HEK293T (cell line): ENCODE measurements at regions not wholly inside any gene's neighbourhood (a gene's known extent, or its start where the extent isn't known, plus 50 kb on each side); places are given as distances from the start of the nearest gene placed in this dataset.

Experiments
- CTCF ChIA-PET: fragments of 350-600 bp; formaldehyde crosslinking; extraction: SDS; loops from one replicate; lab custom pipeline; 2021; ENCODE audit warnings: antibody characterized with exemption, inconsistent platforms; lab: Yijun Ruan, JAX
- POLR2A ChIA-PET: fragments of 350-600 bp; formaldehyde crosslinking; extraction: SDS; loops from one replicate; lab custom pipeline; 2020; ENCODE audit warnings: antibody characterized with exemption, inconsistent platforms; lab: Yijun Ruan, JAX
- DNase-seq: peaks from one replicate; pipeline ENCODE4 v3.0.0; 2012; ENCODE audit warnings: mixed read lengths; ENCODE audit errors: extremely low spot score
- ARNT ChIP-seq: fragments of 450-650 bp; IDR thresholded peaks from 2 replicates; pipeline ENCODE4 v1.6.1; 2017; ENCODE audit warnings: mild to moderate bottlenecking
- BHLHE40 ChIP-seq: fragments of 450-650 bp; IDR thresholded peaks from 2 replicates; pipeline ENCODE4 v1.6.1; 2016; ENCODE audit warnings: mild to moderate bottlenecking, moderate library complexity, borderline replicate concordance
- CTBP1 ChIP-seq: fragments of 450-650 bp; IDR thresholded peaks from 2 replicates; pipeline ENCODE4 v1.6.1; 2016; ENCODE audit warnings: borderline replicate concordance
- ELF4 ChIP-seq: fragments of 450-650 bp; IDR thresholded peaks from 2 replicates; pipeline ENCODE4 v1.6.1; 2017; ENCODE audit warnings: antibody characterized with exemption
- FOXA1 ChIP-seq: fragments of 450-650 bp; IDR thresholded peaks from 2 replicates; pipeline ENCODE4 v1.6.1; 2016; ENCODE audit warnings: mild to moderate bottlenecking
- FOXK2 ChIP-seq: fragments of 450-650 bp; IDR thresholded peaks from 2 replicates; pipeline ENCODE4 v1.6.1; 2016; ENCODE audit warnings: mild to moderate bottlenecking
- FOXM1 ChIP-seq: fragments of 450-650 bp; IDR thresholded peaks from 2 replicates; pipeline ENCODE4 v1.6.1; 2017; ENCODE audit warnings: mild to moderate bottlenecking, borderline replicate concordance
- HDGF ChIP-seq: fragments of 450-650 bp; IDR thresholded peaks from 2 replicates; pipeline ENCODE4 v1.6.1; 2017; ENCODE audit warnings: antibody characterized with exemption, borderline replicate concordance
- L3MBTL2 ChIP-seq: fragments of 450-650 bp; conservative IDR thresholded peaks from 2 replicates; pipeline ENCODE4 v1.6.1; 2016; ENCODE audit warnings: mild to moderate bottlenecking
- LEF1 ChIP-seq: fragments of 450-650 bp; IDR thresholded peaks from 2 replicates; pipeline ENCODE4 v1.6.1; 2017; ENCODE audit warnings: mild to moderate bottlenecking, borderline replicate concordance
- NFRKB ChIP-seq: fragments of 450-650 bp; IDR thresholded peaks from 2 replicates; pipeline ENCODE4 v1.6.1; 2016; ENCODE audit warnings: mild to moderate bottlenecking, moderate library complexity
- SP1 ChIP-seq: fragments of 450-650 bp; IDR thresholded peaks from 2 replicates; pipeline ENCODE4 v1.6.1; 2017
- SUZ12 ChIP-seq: fragments of 450-650 bp; IDR thresholded peaks from 2 replicates; pipeline ENCODE4 v1.6.1; 2016; ENCODE audit warnings: mild to moderate bottlenecking
- TARDBP ChIP-seq: fragments of 450-650 bp; IDR thresholded peaks from 2 replicates; pipeline ENCODE4 v1.6.1; 2016
- ZNF384 ChIP-seq: fragments of 450-650 bp; IDR thresholded peaks from 2 replicates; pipeline ENCODE4 v1.6.1; 2016
- TF ChIP-seq, protein P1 (sequence below): fragments of 450-650 bp; IDR thresholded peaks from 2 replicates; pipeline ENCODE4 v1.6.1; 2016

DNA sequence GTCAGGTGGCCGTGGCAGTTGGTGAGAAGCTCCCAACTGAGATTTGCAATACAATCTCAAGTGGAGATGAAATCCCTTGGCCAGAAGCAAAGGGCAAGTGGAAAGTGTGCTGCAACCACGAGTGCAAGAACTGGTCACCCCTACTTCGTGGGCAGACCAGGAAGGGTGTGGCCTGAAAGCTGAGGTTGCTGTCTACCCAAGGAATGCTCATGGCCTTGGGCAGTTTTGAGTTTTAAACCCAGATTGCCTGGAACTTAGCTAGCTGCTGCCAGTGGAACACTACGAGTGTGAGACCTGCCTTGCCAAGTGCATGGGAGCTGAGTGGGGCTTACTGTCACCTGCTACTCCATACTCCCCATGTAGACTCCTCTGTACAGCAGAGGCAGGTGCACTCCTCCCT is 113.3 kb upstream of the FAT3 start:
- TF ChIP-seq SUZ12 (no peak), ZNF384 (no peak), HDGF (no peak), CTBP1 (no peak), L3MBTL2 (no peak), LEF1 (no peak), FOXK2 (no peak), ELF4 (no peak), FOXA1 (no peak)
- TF ChIP-seq, protein P1, sequence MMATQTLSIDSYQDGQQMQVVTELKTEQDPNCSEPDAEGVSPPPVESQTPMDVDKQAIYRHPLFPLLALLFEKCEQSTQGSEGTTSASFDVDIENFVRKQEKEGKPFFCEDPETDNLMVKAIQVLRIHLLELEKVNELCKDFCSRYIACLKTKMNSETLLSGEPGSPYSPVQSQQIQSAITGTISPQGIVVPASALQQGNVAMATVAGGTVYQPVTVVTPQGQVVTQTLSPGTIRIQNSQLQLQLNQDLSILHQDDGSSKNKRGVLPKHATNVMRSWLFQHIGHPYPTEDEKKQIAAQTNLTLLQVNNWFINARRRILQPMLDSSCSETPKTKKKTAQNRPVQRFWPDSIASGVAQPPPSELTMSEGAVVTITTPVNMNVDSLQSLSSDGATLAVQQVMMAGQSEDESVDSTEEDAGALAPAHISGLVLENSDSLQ, result no peak
- CTCF ChIA-PET, result no interaction called here

DNA sequence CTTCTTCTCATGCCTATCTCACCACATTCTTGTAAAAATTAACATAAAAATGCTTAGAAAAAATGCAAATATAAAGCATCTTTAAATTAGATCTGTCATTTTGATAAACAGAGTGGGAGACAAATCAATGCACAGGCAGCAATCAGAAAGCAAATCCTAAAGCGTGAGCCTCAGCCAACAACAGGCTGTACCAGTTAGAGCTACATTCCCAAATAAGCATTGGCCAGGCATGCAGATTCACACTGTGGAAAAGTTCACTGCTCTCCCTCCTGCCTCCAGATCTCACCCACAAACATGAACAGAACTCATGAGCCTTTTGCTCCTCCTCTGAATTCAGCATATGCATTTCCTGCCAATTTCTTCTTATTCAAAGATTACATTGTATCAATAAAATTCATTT is 115.2 kb upstream of the FAT3 start:
- ChIA-PET POLR2A (no interaction called here), CTCF (no interaction called here)
- TF ChIP-seq TARDBP (no peak), SP1 (no peak), ZNF384 (no peak), L3MBTL2 (no peak), HDGF (no peak), NFRKB (no peak), ARNT (no peak), CTBP1 (no peak), FOXK2 (no peak), FOXM1 (no peak), BHLHE40 (no peak), LEF1 (no peak), SUZ12 (no peak)
- TF ChIP-seq, protein P1, result no peak
- DNase-seq, result no peak

More for the DNA sequence above, 113.3 kb upstream of the FAT3 start:
- POLR2A ChIA-PET, result no interaction called here
- no peak for DNase-seq

DNA sequence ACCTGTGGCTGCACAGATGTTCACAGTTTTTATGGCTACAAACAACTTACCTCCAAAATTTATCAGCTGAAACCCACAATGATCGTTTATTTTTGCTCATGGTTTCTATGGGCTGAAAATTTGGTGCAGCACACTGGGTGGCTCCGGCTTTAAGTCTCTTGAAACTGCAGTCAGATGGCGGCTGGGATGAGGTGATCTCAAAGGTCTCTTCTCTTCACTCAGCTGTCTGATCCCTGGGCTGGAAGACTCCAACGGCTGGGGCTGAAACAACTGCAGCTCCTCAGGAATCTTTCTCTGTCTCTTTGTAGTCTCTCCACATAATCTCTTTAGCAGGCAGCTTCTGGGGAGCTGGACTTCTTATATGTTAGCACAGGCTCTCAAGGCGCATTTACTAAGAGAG is 117.3 kb upstream of the FAT3 start:
- POLR2A ChIA-PET, result no interaction called here
- no peak for DNase-seq
- no peak for TF ChIP-seq ELF4
- TF ChIP-seq BHLHE40, result no peak
- no peak for TF ChIP-seq SUZ12
- TF ChIP-seq FOXA1, result no peak
- no peak for TF ChIP-seq FOXK2
- TF ChIP-seq FOXM1, result no peak
- TF ChIP-seq, protein P1, result no peak
- no peak for TF ChIP-seq CTBP1
- TF ChIP-seq HDGF, result no peak
- TF ChIP-seq ARNT, result no peak
- TF ChIP-seq SP1, result no peak
- no peak for TF ChIP-seq L3MBTL2
- no peak for TF ChIP-seq ZNF384
- no peak for TF ChIP-seq LEF1
- TF ChIP-seq TARDBP, result no peak
- no peak for TF ChIP-seq NFRKB

DNA sequence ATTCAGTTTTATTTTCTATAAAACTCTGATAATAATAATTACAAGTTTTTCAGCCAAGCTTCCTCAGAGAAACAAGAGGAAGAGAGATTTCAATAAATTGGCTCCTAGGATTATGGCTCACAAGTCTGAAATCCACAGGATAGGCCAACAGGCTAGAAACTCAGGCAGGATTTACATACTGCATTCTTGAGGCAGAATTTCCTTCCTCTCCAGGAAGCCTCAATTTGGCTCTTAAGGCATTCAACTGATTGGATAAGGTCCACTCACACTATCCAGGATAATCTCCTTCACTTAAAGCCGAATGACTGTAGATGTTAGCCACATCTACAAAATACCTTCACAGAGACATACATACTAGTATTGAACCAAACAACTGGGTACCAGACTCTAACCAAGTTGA is 120.3 kb upstream of the FAT3 start:
- DNase-seq, result no peak
- CTCF ChIA-PET, result no interaction called here
- POLR2A ChIA-PET, result no interaction called here
- TF ChIP-seq BHLHE40, result no peak
- TF ChIP-seq, protein P1, result no peak
- TF ChIP-seq FOXK2, result no peak
- no peak for TF ChIP-seq CTBP1
- no peak for TF ChIP-seq LEF1

More for the DNA sequence above, 117.3 kb upstream of the FAT3 start:
- CTCF ChIA-PET, result no interaction called here

DNA sequence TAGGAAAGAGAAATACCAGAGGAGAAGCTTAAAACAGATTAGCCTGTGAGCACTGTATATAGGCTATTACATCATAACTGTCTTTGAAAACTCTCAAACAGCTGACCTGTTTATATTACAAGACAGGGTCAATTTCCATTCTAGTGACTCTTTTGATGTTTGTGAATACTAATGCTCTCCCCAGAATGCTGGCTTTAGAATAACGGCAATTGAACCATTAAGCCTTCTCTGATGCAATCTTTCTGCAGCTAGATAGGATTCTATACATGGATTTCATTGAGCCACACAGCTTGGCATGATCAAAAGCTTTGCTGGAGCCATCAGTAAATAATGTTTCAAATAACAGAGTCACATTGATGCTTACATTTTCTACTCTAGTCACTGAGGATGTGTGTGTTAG is 122.7 kb upstream of the FAT3 start:
- POLR2A ChIA-PET, result no interaction called here
- DNase-seq, result no peak
- TF ChIP-seq FOXA1, result no peak
- TF ChIP-seq CTBP1, result no peak
- TF ChIP-seq BHLHE40, result no peak
- no peak for TF ChIP-seq HDGF
- TF ChIP-seq NFRKB, result no peak
- TF ChIP-seq, protein P1, result no peak
- TF ChIP-seq ZNF384, result no peak
- CTCF ChIA-PET, result no interaction called here

DNA sequence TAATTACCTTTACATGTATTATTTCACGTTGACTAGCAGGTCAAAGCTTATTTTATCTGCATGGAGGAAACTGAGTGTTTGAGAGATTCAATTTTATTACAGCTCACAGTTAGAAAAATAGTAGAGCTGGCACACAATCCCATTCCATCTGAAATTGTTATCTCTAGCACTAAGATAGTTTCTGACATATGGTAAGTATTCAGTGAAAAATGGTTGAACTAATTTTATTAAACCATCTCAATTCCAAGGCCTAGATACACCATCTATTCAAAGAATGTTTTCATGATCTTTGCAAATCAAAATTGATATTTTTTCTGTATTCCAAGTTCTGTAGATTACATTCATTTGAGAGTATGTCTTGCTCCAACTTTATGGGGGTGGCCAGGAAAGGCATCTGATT is 125.4 kb upstream of the FAT3 start:
- POLR2A ChIA-PET, result no interaction called here
- no peak for DNase-seq
- TF ChIP-seq TARDBP (no peak), L3MBTL2 (no peak), FOXK2 (no peak), ZNF384 (no peak), NFRKB (no peak), HDGF (no peak), ARNT (no peak)
- TF ChIP-seq, protein P1, result no peak
- CTCF ChIA-PET, result no interaction called here
